Suprapubic skin (tissue), 4 donors: ENCODE measurements at regions not wholly inside any gene's neighbourhood (a gene's known extent, or its start where the extent isn't known, plus 50 kb on each side); places are given as distances from the start of the nearest gene placed in this dataset.

Experiments used
- DNase-seq, 2 donors: peaks; one replicate each; pipeline ENCODE4 v3.0.0-alpha.2; 2019; ENCODE audit warnings: low spot score in 2 of 2
- H3K27ac ChIP-seq: fragments of 200-600 bp; sonication (generic); one replicate; pipeline ENCODE4 v1.5.1; 2019
- H3K27me3 ChIP-seq: fragments of 200-600 bp; sonication (generic); one replicate; pipeline ENCODE4 v1.5.1; 2019
- H3K36me3 ChIP-seq: fragments of 200-600 bp; sonication (generic); one replicate; pipeline ENCODE4 v1.5.1; 2019
- H3K4me1 ChIP-seq: fragments of 200-600 bp; sonication (generic); one replicate; pipeline ENCODE4 v1.5.1; 2019
- H3K4me3 ChIP-seq: fragments of 200-600 bp; sonication (generic); one replicate; pipeline ENCODE4 v1.5.1; 2019; ENCODE audit warnings: mild to moderate bottlenecking
- H3K9me3 ChIP-seq: fragments of 200-600 bp; sonication (generic); one replicate; pipeline ENCODE4 v1.5.1; 2019
- CTCF ChIP-seq, 2 donors: fragments of 200-600 bp in 1 of 2; fragments of 450-650 bp in 1 of 2; sonication (generic) in 1 of 2; IDR thresholded peaks; one replicate each; pipeline ENCODE4 v1.5.1; 2016 to 2019; ENCODE audit warnings: antibody characterized with exemption in 2 of 2, mild to moderate bottlenecking in 1 of 2, moderate library complexity in 1 of 2
- EP300 ChIP-seq: sonication (generic); formaldehyde crosslinking; IDR thresholded peaks from one replicate; pipeline ENCODE4 v1.6.1; 2017; ENCODE audit warnings: antibody characterized with exemption
- POLR2A ChIP-seq, 2 donors: fragments of 450-650 bp; IDR thresholded peaks; one replicate each; pipeline ENCODE4 v1.6.1; 2017; ENCODE audit warnings: antibody characterized with exemption in 2 of 2, mild to moderate bottlenecking in 2 of 2, moderate library complexity in 2 of 2
- POLR2AphosphoS5 ChIP-seq, 3 donors: sonication (generic); formaldehyde crosslinking; IDR thresholded peaks; one replicate each; pipeline ENCODE4 v1.6.1; 2017; ENCODE audit warnings: antibody characterized with exemption in 3 of 3
- WGBS: methylation state at CpG from one replicate; pipeline ENCODE4 v1.1.5; 2018; 5-methylcytosine and 5-hydroxymethylcytosine counted together

GRCh38 chr12:115872919-115873357, 404.6 kb downstream of the MED13L start:
- peak in 1 of 2 donors; percentile 63 for DNase-seq
- no peaks in the 10 kb centered on the region for H3K27me3 ChIP-seq
- H3K36me3 ChIP-seq, result no peaks in the 10 kb centered on the region
- peaks cover 29% of the 10 kb centered on the region for H3K4me1 ChIP-seq
- TF ChIP-seq CTCF (IDR thresholded peaks at IDR 0.05), result no peak
- no peak for TF ChIP-seq EP300
- TF ChIP-seq POLR2A (IDR thresholded peaks at IDR 0.05), result no peak
- H3K4me3 ChIP-seq, result no peak overlapping the region
- peak overlapping the region; percentile 79 for H3K27ac ChIP-seq
- H3K9me3 ChIP-seq, result no peaks in the 10 kb centered on the region
- WGBS, result 32% methylated on average over 4 of the region's 4 CpGs

GRCh38 chr12:115872212-115872611, 405.3 kb downstream of the MED13L start:
- no peak for DNase-seq
- whole genome bisulfite sequencing, result 54% methylated on average over 1 of the region's 1 CpG
- Histone ChIP-seq H3K27me3 (no peaks in the 10 kb centered on the region), H3K27ac (peak overlapping the region; percentile 70), H3K36me3 (no peaks in the 10 kb centered on the region), H3K4me1 (peaks cover 29% of the 10 kb centered on the region), H3K4me3 (no peak overlapping the region), H3K9me3 (no peaks in the 10 kb centered on the region)
- no peak for TF ChIP-seq POLR2AphosphoS5 (IDR thresholded peaks at IDR 0.05)
- TF ChIP-seq EP300, result no peak
- TF ChIP-seq POLR2A (IDR thresholded peaks at IDR 0.05), result no peak
- TF ChIP-seq CTCF (IDR thresholded peaks at IDR 0.05), result no peak

- WGBS, result 56% methylated on average over 3 of the region's 3 CpGs
- Histone ChIP-seq H3K4me3 (no peak overlapping the region), H3K9me3 (no peaks in the 10 kb centered on the region), H3K36me3 (no peaks in the 10 kb centered on the region), H3K4me1 (peaks cover 29% of the 10 kb centered on the region), H3K27me3 (no peaks in the 10 kb centered on the region), H3K27ac (peak overlapping the region; percentile 70)
- TF ChIP-seq POLR2AphosphoS5 (IDR thresholded peaks at IDR 0.05), result no peak
- no peak for TF ChIP-seq EP300
- peak in 1 of 2 donors; percentile 46 for TF ChIP-seq CTCF (IDR thresholded peaks at IDR 0.05)
- DNase-seq, result no peak
Observed at GRCh38 chr12:115871714-115872113, 405.8 kb downstream of the MED13L start.

- DNase-seq, result no peak
- H3K27me3 ChIP-seq, result no peaks in the 10 kb centered on the region
- H3K4me1 ChIP-seq, result peaks cover 29% of the 10 kb centered on the region
- H3K36me3 ChIP-seq, result no peaks in the 10 kb centered on the region
- H3K9me3 ChIP-seq, result no peaks in the 10 kb centered on the region
- WGBS, result 63% methylated on average over 4 of the region's 4 CpGs
- TF ChIP-seq POLR2A (IDR thresholded peaks at IDR 0.05) (no peak), POLR2AphosphoS5 (IDR thresholded peaks at IDR 0.05) (no peak), EP300 (no peak), CTCF (IDR thresholded peaks at IDR 0.05) (no peak)
- no peak overlapping the region for H3K4me3 ChIP-seq
- H3K27ac ChIP-seq, result no peak overlapping the region
Observed at GRCh38 chr12:115870510-115870909, 407.0 kb downstream of the MED13L start.

GRCh38 chr12:115870021-115870420, 407.5 kb downstream of the MED13L start:
- no peak for TF ChIP-seq EP300
- no peak for TF ChIP-seq POLR2AphosphoS5 (IDR thresholded peaks at IDR 0.05)
- TF ChIP-seq CTCF (IDR thresholded peaks at IDR 0.05), result no peak
- no peak for TF ChIP-seq POLR2A (IDR thresholded peaks at IDR 0.05)
- no peak overlapping the region for H3K4me3 ChIP-seq
- no peaks in the 10 kb centered on the region for H3K27me3 ChIP-seq
- no peaks in the 10 kb centered on the region for H3K36me3 ChIP-seq
- peaks cover 29% of the 10 kb centered on the region for H3K4me1 ChIP-seq
- H3K9me3 ChIP-seq, result no peaks in the 10 kb centered on the region
- no peak for DNase-seq
- no peak overlapping the region for H3K27ac ChIP-seq
- 60% methylated on average over 4 of the region's 4 CpGs for WGBS
